ENCODE measurements at regions not wholly inside any gene's neighbourhood (a gene's known extent, or its start where the extent isn't known, plus 50 kb on each side); places are given as distances from the start of the nearest gene placed in this dataset.

GRCh38 chr14:79972230-79972629, 239.1 kb downstream of the DIO2 start:
- TF ChIP-seq Cebpa-rat (IDR thresholded peaks at IDR 0.05) = no peak

GRCh38 chr14:79971330-79971729, 240.0 kb downstream of the DIO2 start:
- Histone ChIP-seq H4K20me1 (no peaks in the 10 kb centered on the region), H3K9ac (no peak overlapping the region), H3K4me2 (no peak overlapping the region), H3K27ac (no peak overlapping the region), H3K9me3 (no peaks in the 10 kb centered on the region), H3K36me3 (no peaks in the 10 kb centered on the region), H3K27me3 (no peaks in the 10 kb centered on the region), H3K4me1 (no peaks in the 10 kb centered on the region), H3K4me3 (no peak overlapping the region)
- no peak for TF ChIP-seq Cebpa-rat (IDR thresholded peaks at IDR 0.05)

More at GRCh38 chr14:79972230-79972629, 239.1 kb downstream of the DIO2 start:
- Histone ChIP-seq H3K36me3 (no peaks in the 10 kb centered on the region), H3K4me2 (no peak overlapping the region), H3K9ac (no peak overlapping the region), H3K4me1 (no peaks in the 10 kb centered on the region), H3K9me3 (no peaks in the 10 kb centered on the region), H3K4me3 (no peak overlapping the region), H4K20me1 (no peaks in the 10 kb centered on the region), H3K27ac (no peak overlapping the region), H3K27me3 (no peaks in the 10 kb centered on the region)

GRCh38 chr14:79967453-79967852, 243.9 kb downstream of the DIO2 start:
- Histone ChIP-seq H3K27me3 (no peaks in the 10 kb centered on the region), H4K20me1 (no peaks in the 10 kb centered on the region), H3K4me3 (no peak overlapping the region), H3K36me3 (no peaks in the 10 kb centered on the region), H3K4me1 (no peaks in the 10 kb centered on the region), H3K27ac (no peak overlapping the region), H3K4me2 (no peak overlapping the region), H3K9ac (no peak overlapping the region), H3K9me3 (no peaks in the 10 kb centered on the region)
- TF ChIP-seq Cebpa-rat (IDR thresholded peaks at IDR 0.05) = no peak

GRCh38 chr14:79967001-79967400, 244.3 kb downstream of the DIO2 start:
- Histone ChIP-seq H3K9me3 (no peaks in the 10 kb centered on the region), H3K4me2 (no peak overlapping the region), H3K36me3 (no peaks in the 10 kb centered on the region), H3K27ac (no peak overlapping the region), H3K27me3 (no peaks in the 10 kb centered on the region), H4K20me1 (no peaks in the 10 kb centered on the region), H3K4me3 (no peak overlapping the region), H3K9ac (no peak overlapping the region), H3K4me1 (no peaks in the 10 kb centered on the region)
- TF ChIP-seq Cebpa-rat (IDR thresholded peaks at IDR 0.05) = no peak

- Histone ChIP-seq H3K9me3 (no peaks in the 10 kb centered on the region), H3K9ac (no peak overlapping the region), H3K27ac (no peak overlapping the region), H3K4me1 (no peaks in the 10 kb centered on the region), H3K27me3 (no peaks in the 10 kb centered on the region), H3K4me3 (no peak overlapping the region), H3K36me3 (no peaks in the 10 kb centered on the region), H4K20me1 (no peaks in the 10 kb centered on the region), H3K4me2 (no peak overlapping the region)
- TF ChIP-seq Cebpa-rat (IDR thresholded peaks at IDR 0.05) = no peak
Observed at GRCh38 chr14:79965896-79966295, 245.4 kb downstream of the DIO2 start.

GRCh38 chr14:79961197-79961596, 250.1 kb downstream of the DIO2 start:
- H3K4me1 ChIP-seq = no peaks in the 10 kb centered on the region
- H3K4me2 ChIP-seq = no peak overlapping the region
- no peaks in the 10 kb centered on the region for H4K20me1 ChIP-seq
- no peaks in the 10 kb centered on the region for H3K27me3 ChIP-seq
- no peaks in the 10 kb centered on the region for H3K36me3 ChIP-seq
- no peak overlapping the region for H3K27ac ChIP-seq
- no peak for TF ChIP-seq Cebpa-rat (IDR thresholded peaks at IDR 0.05)
- H3K4me3 ChIP-seq = no peak overlapping the region
- H3K9me3 ChIP-seq = peaks cover 4% of the 10 kb centered on the region
- H3K9ac ChIP-seq = no peak overlapping the region

GRCh38 chr14:79960288-79960687, 251.0 kb downstream of the DIO2 start:
- H3K9ac ChIP-seq = no peak overlapping the region
- H3K9me3 ChIP-seq = peaks cover 13% of the 10 kb centered on the region
- no peaks in the 10 kb centered on the region for H3K4me1 ChIP-seq
- no peak overlapping the region for H3K4me2 ChIP-seq
- no peaks in the 10 kb centered on the region for H3K27me3 ChIP-seq
- no peaks in the 10 kb centered on the region for H3K36me3 ChIP-seq
- H3K4me3 ChIP-seq = no peak overlapping the region
- no peak overlapping the region for H3K27ac ChIP-seq
- no peak for TF ChIP-seq Cebpa-rat (IDR thresholded peaks at IDR 0.05)
- no peaks in the 10 kb centered on the region for H4K20me1 ChIP-seq

GRCh38 chr14:79951572-79951971, 259.7 kb downstream of the DIO2 start:
- no peak overlapping the region for H3K9ac ChIP-seq
- H3K27ac ChIP-seq = no peak overlapping the region
- H4K20me1 ChIP-seq = no peaks in the 10 kb centered on the region
- H3K27me3 ChIP-seq = no peaks in the 10 kb centered on the region
- no peaks in the 10 kb centered on the region for H3K4me1 ChIP-seq
- no peak overlapping the region for H3K4me2 ChIP-seq
- H3K4me3 ChIP-seq = no peak overlapping the region
- TF ChIP-seq Cebpa-rat (IDR thresholded peaks at IDR 0.05) = no peak
- H3K9me3 ChIP-seq = peaks cover 30% of the 10 kb centered on the region
- H3K36me3 ChIP-seq = no peaks in the 10 kb centered on the region

- H3K4me3 ChIP-seq = no peak overlapping the region
- TF ChIP-seq Cebpa-rat (IDR thresholded peaks at IDR 0.05) = no peak
- no peak overlapping the region for H3K9ac ChIP-seq
- H4K20me1 ChIP-seq = no peaks in the 10 kb centered on the region
- no peak overlapping the region for H3K27ac ChIP-seq
- no peak overlapping the region for H3K4me2 ChIP-seq
- peaks cover 13% of the 10 kb centered on the region for H3K9me3 ChIP-seq
- no peaks in the 10 kb centered on the region for H3K36me3 ChIP-seq
- H3K4me1 ChIP-seq = no peaks in the 10 kb centered on the region
- no peaks in the 10 kb centered on the region for H3K27me3 ChIP-seq
Observed at GRCh38 chr14:79949906-79950305, 261.4 kb downstream of the DIO2 start.

- Histone ChIP-seq H3K4me1 (no peaks in the 10 kb centered on the region), H3K4me3 (no peak overlapping the region), H3K9me3 (no peaks in the 10 kb centered on the region), H3K4me2 (no peak overlapping the region), H4K20me1 (no peaks in the 10 kb centered on the region), H3K27ac (no peak overlapping the region), H3K27me3 (no peaks in the 10 kb centered on the region), H3K9ac (no peak overlapping the region), H3K36me3 (no peaks in the 10 kb centered on the region)
- TF ChIP-seq Cebpa-rat (IDR thresholded peaks at IDR 0.05) = no peak
Observed at GRCh38 chr14:79947440-79948054, 263.8 kb downstream of the DIO2 start.

GRCh38 chr14:79939235-79939634, 272.1 kb downstream of the DIO2 start:
- no peaks in the 10 kb centered on the region for H3K36me3 ChIP-seq
- H3K4me2 ChIP-seq = no peak overlapping the region
- H3K4me3 ChIP-seq = no peak overlapping the region
- TF ChIP-seq Cebpa-rat (IDR thresholded peaks at IDR 0.05) = no peak
- H3K4me1 ChIP-seq = peaks cover 9% of the 10 kb centered on the region
- H3K27me3 ChIP-seq = no peaks in the 10 kb centered on the region
- no peaks in the 10 kb centered on the region for H3K9me3 ChIP-seq
- no peak overlapping the region for H3K27ac ChIP-seq
- no peaks in the 10 kb centered on the region for H4K20me1 ChIP-seq
- H3K9ac ChIP-seq = no peak overlapping the region
